ENCODE measurements at regions not wholly inside any gene's neighbourhood (a gene's known extent, or its start where the extent isn't known, plus 50 kb on each side); places are given as distances from the start of the nearest gene placed in this dataset.

- intact Hi-C loops (cut with DNase I): no loop called here
- TF ChIP-seq, protein P1, sequence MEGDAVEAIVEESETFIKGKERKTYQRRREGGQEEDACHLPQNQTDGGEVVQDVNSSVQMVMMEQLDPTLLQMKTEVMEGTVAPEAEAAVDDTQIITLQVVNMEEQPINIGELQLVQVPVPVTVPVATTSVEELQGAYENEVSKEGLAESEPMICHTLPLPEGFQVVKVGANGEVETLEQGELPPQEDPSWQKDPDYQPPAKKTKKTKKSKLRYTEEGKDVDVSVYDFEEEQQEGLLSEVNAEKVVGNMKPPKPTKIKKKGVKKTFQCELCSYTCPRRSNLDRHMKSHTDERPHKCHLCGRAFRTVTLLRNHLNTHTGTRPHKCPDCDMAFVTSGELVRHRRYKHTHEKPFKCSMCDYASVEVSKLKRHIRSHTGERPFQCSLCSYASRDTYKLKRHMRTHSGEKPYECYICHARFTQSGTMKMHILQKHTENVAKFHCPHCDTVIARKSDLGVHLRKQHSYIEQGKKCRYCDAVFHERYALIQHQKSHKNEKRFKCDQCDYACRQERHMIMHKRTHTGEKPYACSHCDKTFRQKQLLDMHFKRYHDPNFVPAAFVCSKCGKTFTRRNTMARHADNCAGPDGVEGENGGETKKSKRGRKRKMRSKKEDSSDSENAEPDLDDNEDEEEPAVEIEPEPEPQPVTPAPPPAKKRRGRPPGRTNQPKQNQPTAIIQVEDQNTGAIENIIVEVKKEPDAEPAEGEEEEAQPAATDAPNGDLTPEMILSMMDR (IDR thresholded peaks at IDR 0.05): no peak
- TF ChIP-seq POLR2AphosphoS5 (IDR thresholded peaks at IDR 0.05; ENCODE audit: insufficient read depth in 1 of 2, low read depth in 1 of 2): no peak
- TF ChIP-seq POLR2A (IDR thresholded peaks at IDR 0.05): no peak
- no peak for DNase-seq (ENCODE audit: extremely low spot score in 2 of 2)
Measured at GRCh38 chr2:184031402-184032147, 566.8 kb upstream of the ZNF804A start.

GRCh38 chr2:184032983-184033382, 565.3 kb upstream of the ZNF804A start:
- H3K4me1 ChIP-seq: no peaks in the 10 kb centered on the region

More at GRCh38 chr2:184031402-184032147, 566.8 kb upstream of the ZNF804A start:
- no peaks in the 10 kb centered on the region for H3K27me3 ChIP-seq
- H3K9me3 ChIP-seq: no peaks in the 10 kb centered on the region
- no peaks in the 10 kb centered on the region for H3K36me3 ChIP-seq
- H3K27ac ChIP-seq: no peak overlapping the region
- H3K4me3 ChIP-seq: no peak overlapping the region
- no peaks in the 10 kb centered on the region for H3K4me1 ChIP-seq

GRCh38 chr2:184037273-184037672, 561.1 kb upstream of the ZNF804A start:
- Histone ChIP-seq H3K4me1 (no peaks in the 10 kb centered on the region), H3K27me3 (no peaks in the 10 kb centered on the region), H3K36me3 (no peaks in the 10 kb centered on the region), H3K27ac (no peak overlapping the region), H3K4me3 (no peak overlapping the region), H3K9me3 (no peaks in the 10 kb centered on the region)
- no peak for TF ChIP-seq POLR2A (IDR thresholded peaks at IDR 0.05)
- TF ChIP-seq POLR2AphosphoS5 (IDR thresholded peaks at IDR 0.05; ENCODE audit: insufficient read depth in 1 of 2, low read depth in 1 of 2): no peak
- TF ChIP-seq, protein P1 (IDR thresholded peaks at IDR 0.05): no peak
- DNase-seq (ENCODE audit: extremely low spot score in 2 of 2): no peak
- intact Hi-C loops (cut with DNase I): no loop called here

More at GRCh38 chr2:184032983-184033382, 565.3 kb upstream of the ZNF804A start:
- TF ChIP-seq, protein P1 (IDR thresholded peaks at IDR 0.05): no peak
- TF ChIP-seq POLR2AphosphoS5 (IDR thresholded peaks at IDR 0.05; ENCODE audit: insufficient read depth in 1 of 2, low read depth in 1 of 2) (no peak), POLR2A (IDR thresholded peaks at IDR 0.05) (no peak)
- Histone ChIP-seq H3K9me3 (no peaks in the 10 kb centered on the region), H3K27me3 (no peaks in the 10 kb centered on the region), H3K4me3 (no peak overlapping the region), H3K27ac (no peak overlapping the region), H3K36me3 (no peaks in the 10 kb centered on the region)
- intact Hi-C loops (cut with DNase I): no loop called here
- no peak for DNase-seq (ENCODE audit: extremely low spot score in 2 of 2)

DNA sequence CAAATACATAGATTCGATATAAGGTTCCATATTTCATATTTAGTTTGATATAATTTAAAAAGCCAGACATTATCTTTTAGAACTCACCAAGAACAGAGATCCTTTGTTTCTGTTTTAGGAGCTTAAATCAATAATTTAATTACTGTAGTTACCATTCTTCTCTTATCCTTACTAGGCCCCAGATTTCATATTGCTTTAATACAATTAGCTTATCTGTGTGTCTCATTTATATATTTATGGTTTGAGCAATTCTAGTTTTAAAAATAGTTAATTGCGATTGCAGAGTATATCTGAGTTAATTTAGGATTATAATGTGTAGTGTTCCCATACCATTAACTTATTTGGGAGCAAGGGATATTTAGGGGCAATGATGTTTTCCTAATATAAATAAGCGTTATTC, 558.8 kb upstream of the ZNF804A start:
- Histone ChIP-seq H3K27me3 (no peaks in the 10 kb centered on the region), H3K4me1 (no peaks in the 10 kb centered on the region), H3K9me3 (no peaks in the 10 kb centered on the region), H3K36me3 (no peaks in the 10 kb centered on the region), H3K4me3 (no peak overlapping the region), H3K27ac (no peak overlapping the region)
- DNase-seq (ENCODE audit: extremely low spot score in 2 of 2): no peak
- intact Hi-C loops (cut with DNase I): no loop called here
- TF ChIP-seq POLR2A (IDR thresholded peaks at IDR 0.05): no peak
- no peak for TF ChIP-seq POLR2AphosphoS5 (IDR thresholded peaks at IDR 0.05; ENCODE audit: insufficient read depth in 1 of 2, low read depth in 1 of 2)
- TF ChIP-seq, protein P1 (IDR thresholded peaks at IDR 0.05): no peak

- no peak overlapping the region for H3K27ac ChIP-seq
- H3K4me1 ChIP-seq: no peaks in the 10 kb centered on the region
- H3K4me3 ChIP-seq: no peak overlapping the region
- intact Hi-C loops (cut with DNase I): no loop called here
- H3K27me3 ChIP-seq: no peaks in the 10 kb centered on the region
- H3K36me3 ChIP-seq: no peaks in the 10 kb centered on the region
- no peaks in the 10 kb centered on the region for H3K9me3 ChIP-seq
- no peak for DNase-seq (ENCODE audit: extremely low spot score in 2 of 2)
- no peak for TF ChIP-seq POLR2A (IDR thresholded peaks at IDR 0.05)
- TF ChIP-seq POLR2AphosphoS5 (IDR thresholded peaks at IDR 0.05; ENCODE audit: insufficient read depth in 1 of 2, low read depth in 1 of 2): no peak
- TF ChIP-seq, protein P1 (IDR thresholded peaks at IDR 0.05): no peak
Measured at GRCh38 chr2:184040230-184040629, 558.1 kb upstream of the ZNF804A start.

Measured in vagina (tissue), 2 donors.